Loucy (cell line): ENCODE measurements at regions not wholly inside any gene's neighbourhood (a gene's known extent, or its start where the extent isn't known, plus 50 kb on each side); places are given as distances from the start of the nearest gene placed in this dataset.

ENCODE experiments used
- H2AFZ ChIP-seq: fragments of 200-600 bp; sonication (generic); 2 replicates; pipeline ENCODE4 v1.6.0; 2016; ENCODE audit warnings: antibody characterized with exemption, mild to moderate bottlenecking, low read length, moderate library complexity
- H3F3A ChIP-seq: fragments of 200-600 bp; 2 replicates; pipeline ENCODE4 v1.6.0; 2016; ENCODE audit warnings: antibody characterized with exemption, low read depth, mild to moderate bottlenecking
- H3K27me3 ChIP-seq: fragments of 200-600 bp; sonication (generic); 2 replicates; pipeline ENCODE4 v1.6.1; 2014; ENCODE audit warnings: low read length, mild to moderate bottlenecking; ENCODE audit not compliant: insufficient read depth, poor library complexity, severe bottlenecking
- H3K36me3 ChIP-seq: fragments of 200-600 bp; sonication (generic); 2 replicates; pipeline ENCODE4 v1.6.1; 2016; ENCODE audit warnings: low read length; ENCODE audit not compliant: insufficient read depth
- H3K4me1 ChIP-seq: fragments of 200-600 bp; sonication (generic); 2 replicates; pipeline ENCODE4 v1.5.1; 2014; ENCODE audit warnings: low read length, mild to moderate bottlenecking; ENCODE audit not compliant: insufficient read depth, poor library complexity, severe bottlenecking
- H3K4me2 ChIP-seq: fragments of 200-600 bp; sonication (generic); 2 replicates; pipeline ENCODE4 v1.6.0; 2014; ENCODE audit warnings: antibody characterized with exemption, low read length, low read depth, mild to moderate bottlenecking; ENCODE audit not compliant: poor library complexity, severe bottlenecking
- H3K4me3 ChIP-seq: fragments of 200-600 bp; sonication (generic); 2 replicates; pipeline ENCODE4 v1.5.1; 2014; ENCODE audit warnings: low read length, mild to moderate bottlenecking, mixed read lengths; ENCODE audit not compliant: poor library complexity, severe bottlenecking
- H3K79me2 ChIP-seq: fragments of 200-600 bp; sonication (generic); 2 replicates; pipeline ENCODE4 v1.6.1; 2014; ENCODE audit warnings: low read length; ENCODE audit not compliant: insufficient read depth
- H3K9ac ChIP-seq: fragments of 200-600 bp; sonication (generic); 2 replicates; pipeline ENCODE4 v1.6.0; 2014; ENCODE audit warnings: mild to moderate bottlenecking, low read depth, low read length, moderate library complexity; ENCODE audit not compliant: poor library complexity, severe bottlenecking
- H3K9me2 ChIP-seq: fragments of 200-600 bp; sonication (generic); replicated peaks from 2 replicates; pipeline ENCODE4 v1.6.1; 2016; ENCODE audit warnings: low read depth, low read length, mixed read lengths
- H3K9me3 ChIP-seq: fragments of 200-600 bp; sonication (generic); 2 replicates; pipeline ENCODE4 v1.6.1; 2014; ENCODE audit warnings: mild to moderate bottlenecking, antibody characterized with exemption, low read length, low read depth; ENCODE audit not compliant: insufficient read depth
- H4K20me1 ChIP-seq: fragments of 200-600 bp; sonication (generic); 2 replicates; pipeline ENCODE4 v1.6.0; 2014; ENCODE audit warnings: antibody characterized with exemption, low read length, mild to moderate bottlenecking; ENCODE audit not compliant: insufficient read depth, poor library complexity, severe bottlenecking
- EZH2phosphoT487 ChIP-seq: fragments of 200-600 bp; IDR thresholded peaks from 2 replicates; pipeline ENCODE4 v1.6.1; 2018; ENCODE audit warnings: antibody characterized with exemption, mild to moderate bottlenecking, moderate library complexity, borderline replicate concordance
- TF ChIP-seq, protein P1 (sequence below): fragments of 200-600 bp; sonication (generic); conservative IDR thresholded peaks from 2 replicates; pipeline ENCODE4 v1.5.1; 2014; ENCODE audit warnings: mild to moderate bottlenecking, antibody characterized with exemption, low read length

DNA sequence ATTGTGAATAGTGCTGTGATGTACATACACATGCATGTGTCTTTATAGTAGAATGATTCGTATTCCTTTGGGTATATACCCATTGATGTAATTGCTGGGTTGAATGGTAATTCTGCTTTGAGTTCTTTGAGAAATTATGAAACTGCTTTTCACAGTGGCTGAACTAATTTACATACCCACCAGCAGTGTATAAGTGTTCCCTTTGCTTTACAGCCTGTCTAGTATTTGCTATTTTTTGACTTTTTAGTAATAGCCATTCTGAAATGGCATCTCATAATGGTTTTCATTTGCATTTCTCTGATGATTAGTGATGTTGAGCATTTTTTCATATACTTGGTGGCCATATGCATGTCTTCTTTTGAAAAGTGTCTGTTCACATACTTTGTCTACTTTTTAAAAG lies 54.5 kb upstream of the FAM78B start:
- Histone ChIP-seq H3K9ac (no peak overlapping the region), H3K36me3 (no peaks in the 10 kb centered on the region), H3K9me3 (peaks cover 5% of the 10 kb centered on the region; the same call in 1 of the 2 replicates), H3K27me3 (no peaks in the 10 kb centered on the region), H3K79me2 (no peaks in the 10 kb centered on the region), H3K4me1 (no peaks in the 10 kb centered on the region), H3K9me2 (no peaks in the 10 kb centered on the region), H3K4me2 (no peak overlapping the region), H4K20me1 (no peaks in the 10 kb centered on the region), H3F3A (no peaks in the 10 kb centered on the region), H2AFZ (no peak overlapping the region), H3K4me3 (no peak overlapping the region)
- no peak for TF ChIP-seq EZH2phosphoT487
- TF ChIP-seq, protein P1, sequence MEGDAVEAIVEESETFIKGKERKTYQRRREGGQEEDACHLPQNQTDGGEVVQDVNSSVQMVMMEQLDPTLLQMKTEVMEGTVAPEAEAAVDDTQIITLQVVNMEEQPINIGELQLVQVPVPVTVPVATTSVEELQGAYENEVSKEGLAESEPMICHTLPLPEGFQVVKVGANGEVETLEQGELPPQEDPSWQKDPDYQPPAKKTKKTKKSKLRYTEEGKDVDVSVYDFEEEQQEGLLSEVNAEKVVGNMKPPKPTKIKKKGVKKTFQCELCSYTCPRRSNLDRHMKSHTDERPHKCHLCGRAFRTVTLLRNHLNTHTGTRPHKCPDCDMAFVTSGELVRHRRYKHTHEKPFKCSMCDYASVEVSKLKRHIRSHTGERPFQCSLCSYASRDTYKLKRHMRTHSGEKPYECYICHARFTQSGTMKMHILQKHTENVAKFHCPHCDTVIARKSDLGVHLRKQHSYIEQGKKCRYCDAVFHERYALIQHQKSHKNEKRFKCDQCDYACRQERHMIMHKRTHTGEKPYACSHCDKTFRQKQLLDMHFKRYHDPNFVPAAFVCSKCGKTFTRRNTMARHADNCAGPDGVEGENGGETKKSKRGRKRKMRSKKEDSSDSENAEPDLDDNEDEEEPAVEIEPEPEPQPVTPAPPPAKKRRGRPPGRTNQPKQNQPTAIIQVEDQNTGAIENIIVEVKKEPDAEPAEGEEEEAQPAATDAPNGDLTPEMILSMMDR, result no peak

DNA sequence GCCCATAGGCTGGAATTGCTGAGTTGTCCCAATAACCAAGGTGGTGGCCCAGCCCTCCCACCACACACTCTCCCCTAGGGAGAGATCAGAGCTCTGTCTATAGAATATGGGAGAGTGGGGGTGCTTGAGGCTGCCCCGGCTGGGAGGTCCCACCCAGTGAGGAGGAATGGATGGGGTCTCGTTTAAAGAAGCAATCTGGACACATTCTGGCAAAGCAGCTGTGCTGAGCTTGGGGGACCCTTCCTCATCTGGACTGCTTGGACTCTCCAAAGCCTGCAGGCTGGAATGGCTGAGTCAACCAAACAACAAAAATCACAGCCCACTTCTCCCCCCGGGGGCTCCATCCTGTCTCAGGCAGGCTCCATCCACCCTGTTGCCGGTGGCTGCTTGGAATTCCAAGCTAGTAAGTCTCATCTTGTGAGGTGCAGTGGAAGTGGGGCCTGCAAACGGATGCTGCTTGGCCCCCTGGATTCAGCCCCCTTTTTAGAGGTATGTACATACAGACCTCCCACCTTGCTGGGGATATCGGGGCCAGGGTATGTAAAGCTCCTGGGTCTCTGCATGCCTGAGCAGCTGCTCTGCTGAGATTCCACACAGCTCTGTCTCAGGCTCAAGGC lies 67.1 kb upstream of the FAM78B start:
- Histone ChIP-seq H3K4me2 (no peak overlapping the region), H3K4me3 (no peak overlapping the region), H3K9me2 (no peaks in the 10 kb centered on the region), H3K9ac (no peak overlapping the region), H3K79me2 (no peaks in the 10 kb centered on the region), H3F3A (no peaks in the 10 kb centered on the region), H3K4me1 (no peaks in the 10 kb centered on the region), H3K9me3 (no peaks in the 10 kb centered on the region), H4K20me1 (no peaks in the 10 kb centered on the region), H2AFZ (no peak overlapping the region), H3K36me3 (no peaks in the 10 kb centered on the region), H3K27me3 (no peaks in the 10 kb centered on the region)
- no peak for TF ChIP-seq EZH2phosphoT487
- TF ChIP-seq, protein P1, result no peak

DNA sequence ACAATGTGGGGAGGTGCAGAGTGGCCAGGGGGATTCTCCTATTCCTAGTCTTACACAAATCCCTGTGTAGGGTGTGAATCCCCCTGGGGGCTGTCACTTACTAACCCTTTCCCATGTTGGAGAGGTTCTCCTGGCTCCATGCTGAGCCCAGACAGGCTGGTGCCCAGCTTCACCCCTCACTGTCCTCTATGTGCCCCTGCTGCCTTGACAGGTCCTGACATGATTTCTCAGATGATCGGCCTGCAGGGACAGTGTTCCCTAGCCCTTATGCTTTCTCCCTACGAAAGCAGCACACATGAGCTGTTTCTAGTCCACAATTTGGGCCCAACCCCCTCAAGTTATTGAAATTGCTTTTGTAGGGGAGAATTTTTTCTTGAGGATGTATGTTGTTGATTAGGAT lies 68.9 kb upstream of the FAM78B start:
- TF ChIP-seq, protein P1, result no peak
- TF ChIP-seq EZH2phosphoT487, result no peak

More for the DNA sequence above, 68.9 kb upstream of the FAM78B start:
- Histone ChIP-seq H3K9me3 (no peaks in the 10 kb centered on the region), H4K20me1 (no peaks in the 10 kb centered on the region), H3F3A (no peaks in the 10 kb centered on the region), H3K36me3 (no peaks in the 10 kb centered on the region), H3K9me2 (no peaks in the 10 kb centered on the region), H3K9ac (no peak overlapping the region), H2AFZ (no peak overlapping the region), H3K79me2 (no peaks in the 10 kb centered on the region), H3K4me3 (no peak overlapping the region), H3K27me3 (no peaks in the 10 kb centered on the region), H3K4me1 (no peaks in the 10 kb centered on the region), H3K4me2 (no peak overlapping the region)
